IMR-90 (cell line): ENCODE measurements at regions not wholly inside any gene's neighbourhood (a gene's known extent, or its start where the extent isn't known, plus 50 kb on each side); places are given as distances from the start of the nearest gene placed in this dataset.
A peak's percentile ranks its signal among the peaks of the same experiment; 100 is the strongest.

Experiments
- ATAC-seq: fragments of 200-7000 bp; cut with Tn5 transposase; 2 replicates; pipeline ENCODE4 v1.9.1; 2020; ENCODE audit warnings: low read depth, mild to moderate bottlenecking, moderate library complexity
- BruUV-seq: library from RNA; stranded (reverse); fragments of 400-500 nt; replicated peaks from 2 replicates; lab custom pipeline; 2021; lab: Mats Ljungman, UMichigan
- CTCF ChIA-PET: fragments of 300-600 bp; formaldehyde crosslinking; extraction: SDS; loops from one replicate; lab custom pipeline; 2021; ENCODE audit warnings: antibody characterized with exemption; lab: Yijun Ruan, JAX
- POLR2A ChIA-PET: fragments of 300-600 bp; sonication (Branson Sonifier 250); formaldehyde crosslinking; loops from one replicate; lab custom pipeline; 2022; ENCODE audit warnings: antibody characterized with exemption; ENCODE audit not compliant: unreplicated experiment; lab: Charles Lee
- DNase-seq: peaks from one replicate; pipeline ENCODE4 v3.0.0; 2013
- H2AFZ ChIP-seq: replicated peaks from 2 replicates; pipeline ENCODE3; 2013; ENCODE audit warnings: low read length, mild to moderate bottlenecking; ENCODE audit not compliant: poor library complexity
- H2AK5ac ChIP-seq: 2 replicates; pipeline ENCODE4 v1.6.1; 2013; ENCODE audit warnings: low read depth, low read length, inconsistent platforms
- H2AK9ac ChIP-seq: replicated peaks from 2 replicates; pipeline ENCODE3; 2013; ENCODE audit warnings: mild to moderate bottlenecking, low read depth, low read length, moderate library complexity; ENCODE audit not compliant: poor library complexity
- H2BK120ac ChIP-seq: 2 replicates; pipeline ENCODE4 v1.6.1; 2013; ENCODE audit warnings: low read depth, low read length, inconsistent platforms
- H2BK15ac ChIP-seq: 3 replicates; pipeline ENCODE4 v1.6.1; 2013; ENCODE audit warnings: low read depth, low read length, inconsistent platforms
- H2BK20ac ChIP-seq: 2 replicates; pipeline ENCODE4 v1.6.1; 2013; ENCODE audit warnings: low read depth, mild to moderate bottlenecking, inconsistent platforms, low read length, moderate library complexity
- H2BK5ac ChIP-seq: 2 replicates; pipeline ENCODE4 v1.6.1; 2013; ENCODE audit warnings: mild to moderate bottlenecking, low read depth, low read length, inconsistent platforms; ENCODE audit not compliant: poor library complexity, severe bottlenecking
- H3K14ac ChIP-seq: replicated peaks from 2 replicates; pipeline ENCODE4 v1.6.1; 2013; ENCODE audit warnings: low read depth, low read length, inconsistent platforms
- H3K18ac ChIP-seq: 2 replicates; pipeline ENCODE4 v1.6.1; 2013; ENCODE audit warnings: low read depth, low read length, control low read depth
- H3K23ac ChIP-seq: 2 replicates; pipeline ENCODE4 v1.6.1; 2013; ENCODE audit warnings: low read depth, low read length, inconsistent platforms
- H3K27ac ChIP-seq: 2 replicates; pipeline ENCODE4 v1.5.1; 2013; ENCODE audit warnings: mild to moderate bottlenecking, control low read depth, low read length; ENCODE audit not compliant: insufficient read depth
- H3K27me3 ChIP-seq: 2 replicates; pipeline ENCODE4 v1.6.1; 2013; ENCODE audit warnings: low read length; ENCODE audit not compliant: control insufficient read depth, insufficient read depth
- H3K36me3 ChIP-seq: 2 replicates; pipeline ENCODE4 v1.6.1; 2013; ENCODE audit warnings: low read length, mixed read lengths; ENCODE audit not compliant: control insufficient read depth, insufficient read depth
- H3K4ac ChIP-seq: 2 replicates; pipeline ENCODE4 v1.6.1; 2013; ENCODE audit warnings: low read depth, low read length, inconsistent platforms
- H3K4me1 ChIP-seq: 2 replicates; pipeline ENCODE4 v1.6.1; 2013; ENCODE audit warnings: low read length, mixed read lengths; ENCODE audit not compliant: control insufficient read depth, insufficient read depth
- H3K4me2 ChIP-seq: 2 replicates; pipeline ENCODE4 v1.6.1; 2013; ENCODE audit warnings: low read depth, mild to moderate bottlenecking, control low read depth, low read length, moderate library complexity
- H3K4me3 ChIP-seq: 2 replicates; pipeline ENCODE4 v1.5.1; 2013; ENCODE audit warnings: low read depth, mild to moderate bottlenecking, control low read depth, low read length, moderate library complexity; ENCODE audit not compliant: insufficient read depth
- H3K56ac ChIP-seq: 2 replicates; pipeline ENCODE4 v1.6.1; 2013; ENCODE audit warnings: low read length, inconsistent platforms; ENCODE audit not compliant: insufficient read depth; ENCODE audit errors: extremely low read depth
- H3K79me1 ChIP-seq, 2 experiments: 2 replicates each; pipeline ENCODE4 v1.6.1; 2013; ENCODE audit warnings: low read length in 2 of 2, inconsistent platforms in 1 of 2, low read depth in 1 of 2
- H3K9ac ChIP-seq: 2 replicates; pipeline ENCODE4 v1.6.1; 2013; ENCODE audit warnings: low read depth, low read length, control low read depth
- H3K9me1 ChIP-seq: 2 replicates; pipeline ENCODE4 v1.6.1; 2013; ENCODE audit warnings: low read length, inconsistent platforms; ENCODE audit not compliant: insufficient read depth
- H3K9me3 ChIP-seq: 2 replicates; pipeline ENCODE4 v1.6.1; 2013; ENCODE audit warnings: low read length; ENCODE audit not compliant: control insufficient read depth, insufficient read depth
- H4K20me1 ChIP-seq: 2 replicates; pipeline ENCODE4 v1.6.1; 2013; ENCODE audit warnings: low read length, inconsistent platforms; ENCODE audit not compliant: insufficient read depth
- H4K5ac ChIP-seq: 2 replicates; pipeline ENCODE4 v1.6.1; 2013; ENCODE audit warnings: mild to moderate bottlenecking, low read depth, low read length, control low read depth
- H4K8ac ChIP-seq, 2 experiments: 2 replicates each; pipeline ENCODE4 v1.6.1; 2013; ENCODE audit warnings: low read depth in 2 of 2, low read length in 2 of 2, control low read depth in 1 of 2, inconsistent platforms in 1 of 2
- H4K91ac ChIP-seq: 2 replicates; pipeline ENCODE4 v1.6.1; 2013; ENCODE audit warnings: low read depth, low read length, inconsistent platforms; ENCODE audit not compliant: insufficient read depth
- BHLHE40 ChIP-seq: fragments of 150-350 bp; IDR thresholded peaks from 2 replicates; pipeline ENCODE4 v1.6.1; 2016; ENCODE audit warnings: mild to moderate bottlenecking, low read depth, low read length
- CEBPB ChIP-seq: IDR thresholded peaks from 2 replicates; pipeline ENCODE4 v1.6.1; 2012; ENCODE audit warnings: low read depth, low read length, improper control_type of control experiment
- FOS ChIP-seq: fragments of 150-350 bp; IDR thresholded peaks from 2 replicates; pipeline ENCODE4 v1.6.1; 2016; ENCODE audit warnings: low read depth, low read length
- MAZ ChIP-seq: IDR thresholded peaks from 2 replicates; pipeline ENCODE4 v1.6.1; 2012; ENCODE audit warnings: low read depth, mild to moderate bottlenecking, low read length, improper control_type of control experiment, moderate library complexity, borderline replicate concordance
- NFE2L2 ChIP-seq: fragments of 150-350 bp; IDR thresholded peaks from 2 replicates; pipeline ENCODE4 v1.6.1; 2016; ENCODE audit warnings: low read depth, mild to moderate bottlenecking, low read length
- RCOR1 ChIP-seq: IDR thresholded peaks from 2 replicates; pipeline ENCODE4 v1.6.1; 2012; ENCODE audit warnings: mild to moderate bottlenecking, low read length, improper control_type of control experiment; ENCODE audit not compliant: insufficient replicate concordance
- USF2 ChIP-seq: fragments of 150-350 bp; IDR thresholded peaks from 2 replicates; pipeline ENCODE4 v1.6.1; 2017; ENCODE audit warnings: mild to moderate bottlenecking, antibody characterized with exemption, low read length, low read depth
- WGBS, 2 experiments: methylation state at CpG; one replicate each; pipeline versions ENCODE4 v1.1.5 to v1.1.7; 2013; ENCODE audit warnings: missing lambda C conversion rate in 2 of 2; ENCODE audit not compliant: insufficient read length in 1 of 2; ENCODE audit errors: extremely low coverage in 2 of 2; 5-methylcytosine and 5-hydroxymethylcytosine counted together
- dilution Hi-C: fragments of 300-500 bp; cut with HindIII; formaldehyde crosslinking; loops from one replicate; pipeline ENCODE4 v1.14.3; 2018; ENCODE audit warnings: low sequenced_read_pairs; ENCODE audit not compliant: unreplicated experiment
- in situ Hi-C: fragments of 300-500 bp; cut with MboI; formaldehyde crosslinking; loops from 3 replicates; pipeline ENCODE4 v1.14.3; 2019; ENCODE audit warnings: low sequenced_read_pairs, inconsistent platforms, mixed read lengths
- intact Hi-C: fragments of 100-400 bp; cut with micrococcal nuclease; formaldehyde crosslinking; loops from 2 replicates; pipeline ENCODE4 v1.10.0; 2022

GRCh38 chr12:60308366-60308991, 712.6 kb downstream of the SLC16A7 start:
- Histone ChIP-seq H2BK15ac (no peak overlapping the region), H4K8ac (no peak overlapping the region), H3K27me3 (no peaks in the 10 kb centered on the region), H2BK5ac (no peak overlapping the region), H4K91ac (no peak overlapping the region), H3K9ac (no peak overlapping the region), H3K4me1 (peaks cover 2% of the 10 kb centered on the region; the same call in 1 of the 2 replicates), H3K79me1 (no peaks in the 10 kb centered on the region), H3K4ac (no peak overlapping the region), H3K56ac (no peak overlapping the region), H3K18ac (no peak overlapping the region), H4K20me1 (no peaks in the 10 kb centered on the region), H3K9me1 (no peaks in the 10 kb centered on the region), H3K23ac (no peak overlapping the region), H3K4me2 (peak overlapping the region; percentile 40; the same call in 1 of the 2 replicates), H3K9me3 (no peaks in the 10 kb centered on the region), H3K14ac (no peak overlapping the region), H2AFZ (no peak overlapping the region), H3K27ac (no peak overlapping the region), H2BK120ac (no peak overlapping the region), H2BK20ac (no peak overlapping the region), H3K4me3 (no peak overlapping the region), H2AK9ac (no peak overlapping the region), H2AK5ac (no peak overlapping the region), H4K5ac (no peak overlapping the region), H3K36me3 (no peaks in the 10 kb centered on the region)
- in situ Hi-C loops (no loop called here), dilution Hi-C loops (no loop called here), intact Hi-C loops (no loop called here)
- no peak for ATAC-seq
- no CpG with 5 or more reads among the region's 1 CpG for WGBS, 2 experiments
- TF ChIP-seq CEBPB (peak; percentile 43; the same call in 1 of the 2 replicates), NFE2L2 (no peak), MAZ (no peak), BHLHE40 (no peak), FOS (no peak), USF2 (no peak), RCOR1 (no peak)
- no TSS peak for BruUV-seq
- DNase-seq: peak; percentile 30
- CTCF ChIA-PET: interaction anchor here (0.6 kb wide), 1 partner anchor 15 kb away, joined by 3 read pairs; no protein-coding TSS in a partner anchor
- POLR2A ChIA-PET: no interaction called here
